ENCODE measurements at regions not wholly inside any gene's neighbourhood (a gene's known extent, or its start where the extent isn't known, plus 50 kb on each side); places are given as distances from the start of the nearest gene placed in this dataset.
"Not testable (repeated sequence)": the region's sequence is repeated elsewhere in the genome, so short reads cannot be mapped to it uniquely, and the experiment has no call there.

DNA sequence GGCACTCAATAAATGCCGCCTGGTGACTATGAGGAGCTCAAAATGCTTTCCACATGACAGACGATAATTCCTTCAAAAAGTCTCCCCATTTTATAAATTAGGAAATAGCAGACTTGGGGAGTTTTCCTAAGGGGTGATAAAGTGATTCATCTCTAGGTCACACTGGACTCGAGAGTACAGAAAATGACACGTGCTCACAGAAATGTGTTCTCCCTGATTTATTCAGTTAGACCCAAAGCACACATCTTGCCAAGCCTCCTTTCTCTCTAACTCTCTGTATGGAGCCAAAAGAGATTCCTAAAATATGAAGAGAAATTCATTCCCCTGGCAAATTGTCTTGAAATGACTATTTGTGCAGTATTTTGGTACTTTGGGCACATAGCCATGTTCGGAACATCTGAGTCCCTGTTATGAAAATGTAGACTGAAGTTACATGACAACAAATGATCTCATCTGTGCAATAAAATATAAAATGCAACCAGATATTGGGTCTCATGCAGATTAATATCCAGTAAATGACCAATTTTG, 381.1 kb downstream of the TFAP2B start:
- H3K79me2 ChIP-seq (replicated peaks; ENCODE audit: insufficient read depth, low read length) = no peaks in the 10 kb centered on the region
- no peaks in the 10 kb centered on the region for H3K9me2 ChIP-seq (ENCODE audit: insufficient read depth, low read length)
- no peak overlapping the region for H3K4me2 ChIP-seq (ENCODE audit: low read length)
- no peaks in the 10 kb centered on the region for H3F3A ChIP-seq (ENCODE audit: insufficient read depth, low read length, poor library complexity, severe bottlenecking)
- no peak overlapping the region for H3K4me3 ChIP-seq (ENCODE audit: low read length)
- no peak overlapping the region for H3K9ac ChIP-seq (ENCODE audit: low read length)
- no peaks in the 10 kb centered on the region for H4K20me1 ChIP-seq (ENCODE audit: insufficient read depth)
- TF ChIP-seq, protein P1, sequence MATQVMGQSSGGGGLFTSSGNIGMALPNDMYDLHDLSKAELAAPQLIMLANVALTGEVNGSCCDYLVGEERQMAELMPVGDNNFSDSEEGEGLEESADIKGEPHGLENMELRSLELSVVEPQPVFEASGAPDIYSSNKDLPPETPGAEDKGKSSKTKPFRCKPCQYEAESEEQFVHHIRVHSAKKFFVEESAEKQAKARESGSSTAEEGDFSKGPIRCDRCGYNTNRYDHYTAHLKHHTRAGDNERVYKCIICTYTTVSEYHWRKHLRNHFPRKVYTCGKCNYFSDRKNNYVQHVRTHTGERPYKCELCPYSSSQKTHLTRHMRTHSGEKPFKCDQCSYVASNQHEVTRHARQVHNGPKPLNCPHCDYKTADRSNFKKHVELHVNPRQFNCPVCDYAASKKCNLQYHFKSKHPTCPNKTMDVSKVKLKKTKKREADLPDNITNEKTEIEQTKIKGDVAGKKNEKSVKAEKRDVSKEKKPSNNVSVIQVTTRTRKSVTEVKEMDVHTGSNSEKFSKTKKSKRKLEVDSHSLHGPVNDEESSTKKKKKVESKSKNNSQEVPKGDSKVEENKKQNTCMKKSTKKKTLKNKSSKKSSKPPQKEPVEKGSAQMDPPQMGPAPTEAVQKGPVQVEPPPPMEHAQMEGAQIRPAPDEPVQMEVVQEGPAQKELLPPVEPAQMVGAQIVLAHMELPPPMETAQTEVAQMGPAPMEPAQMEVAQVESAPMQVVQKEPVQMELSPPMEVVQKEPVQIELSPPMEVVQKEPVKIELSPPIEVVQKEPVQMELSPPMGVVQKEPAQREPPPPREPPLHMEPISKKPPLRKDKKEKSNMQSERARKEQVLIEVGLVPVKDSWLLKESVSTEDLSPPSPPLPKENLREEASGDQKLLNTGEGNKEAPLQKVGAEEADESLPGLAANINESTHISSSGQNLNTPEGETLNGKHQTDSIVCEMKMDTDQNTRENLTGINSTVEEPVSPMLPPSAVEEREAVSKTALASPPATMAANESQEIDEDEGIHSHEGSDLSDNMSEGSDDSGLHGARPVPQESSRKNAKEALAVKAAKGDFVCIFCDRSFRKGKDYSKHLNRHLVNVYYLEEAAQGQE (IDR thresholded peaks at IDR 0.05; ENCODE audit: borderline replicate concordance) = no peak
- TF ChIP-seq RAD21 (conservative IDR thresholded peaks at IDR 0.05) = no peak
- TF ChIP-seq EP300 (conservative IDR thresholded peaks at IDR 0.05; ENCODE audit: poor library complexity, severe bottlenecking) = no peak
- TF ChIP-seq EZH2 (IDR thresholded peaks at IDR 0.05; ENCODE audit: borderline replicate concordance, insufficient read depth, low read length, poor library complexity, severe bottlenecking) = no peak
- TF ChIP-seq TAF1 (IDR thresholded peaks at IDR 0.05; ENCODE audit: low read depth) = no peak
- TF ChIP-seq POLR2AphosphoS5 (IDR thresholded peaks at IDR 0.05) = no peak
- TF ChIP-seq SMC3 (conservative IDR thresholded peaks at IDR 0.05; ENCODE audit: poor library complexity) = no peak
- TF ChIP-seq MXI1 (conservative IDR thresholded peaks at IDR 0.05; ENCODE audit: poor library complexity, severe bottlenecking) = no peak
- TF ChIP-seq, protein P2, sequence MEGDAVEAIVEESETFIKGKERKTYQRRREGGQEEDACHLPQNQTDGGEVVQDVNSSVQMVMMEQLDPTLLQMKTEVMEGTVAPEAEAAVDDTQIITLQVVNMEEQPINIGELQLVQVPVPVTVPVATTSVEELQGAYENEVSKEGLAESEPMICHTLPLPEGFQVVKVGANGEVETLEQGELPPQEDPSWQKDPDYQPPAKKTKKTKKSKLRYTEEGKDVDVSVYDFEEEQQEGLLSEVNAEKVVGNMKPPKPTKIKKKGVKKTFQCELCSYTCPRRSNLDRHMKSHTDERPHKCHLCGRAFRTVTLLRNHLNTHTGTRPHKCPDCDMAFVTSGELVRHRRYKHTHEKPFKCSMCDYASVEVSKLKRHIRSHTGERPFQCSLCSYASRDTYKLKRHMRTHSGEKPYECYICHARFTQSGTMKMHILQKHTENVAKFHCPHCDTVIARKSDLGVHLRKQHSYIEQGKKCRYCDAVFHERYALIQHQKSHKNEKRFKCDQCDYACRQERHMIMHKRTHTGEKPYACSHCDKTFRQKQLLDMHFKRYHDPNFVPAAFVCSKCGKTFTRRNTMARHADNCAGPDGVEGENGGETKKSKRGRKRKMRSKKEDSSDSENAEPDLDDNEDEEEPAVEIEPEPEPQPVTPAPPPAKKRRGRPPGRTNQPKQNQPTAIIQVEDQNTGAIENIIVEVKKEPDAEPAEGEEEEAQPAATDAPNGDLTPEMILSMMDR (IDR thresholded peaks at IDR 0.05; ENCODE audit: poor library complexity, severe bottlenecking) = no peak
- no peaks in the 10 kb centered on the region for H3K36me3 ChIP-seq (ENCODE audit: insufficient read depth, low read length)
- H3K27ac ChIP-seq (ENCODE audit: low read length) = no peak overlapping the region
- no peaks in the 10 kb centered on the region for H3K27me3 ChIP-seq (ENCODE audit: insufficient read depth, low read depth, low read length)
- H2AFZ ChIP-seq (ENCODE audit: low read depth, low read length) = no peak overlapping the region
- no peaks in the 10 kb centered on the region for H3K9me3 ChIP-seq (ENCODE audit: low read length)

DNA sequence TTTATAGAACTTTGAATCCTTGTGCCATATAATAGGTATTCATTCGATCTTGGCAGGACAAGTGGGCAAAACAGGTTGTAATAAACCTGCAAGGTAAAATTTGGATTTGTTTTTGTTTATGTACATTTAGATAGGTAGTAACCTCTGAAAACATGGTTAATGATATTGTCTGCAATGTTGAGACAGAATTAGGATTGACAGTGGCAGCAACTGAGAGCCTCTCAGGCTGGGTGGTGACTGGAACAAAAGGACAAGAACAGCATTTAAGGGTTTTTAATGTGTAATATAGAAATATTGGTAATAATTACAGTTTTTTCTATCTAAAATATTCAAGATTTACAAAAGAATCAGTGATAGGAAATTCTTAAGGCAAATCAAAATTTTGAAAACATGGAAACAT, 382.0 kb downstream of the TFAP2B start:
- Histone ChIP-seq H3F3A (ENCODE audit: insufficient read depth, low read length, poor library complexity, severe bottlenecking) (no peaks in the 10 kb centered on the region), H3K4me2 (ENCODE audit: low read length) (no peak overlapping the region), H3K27me3 (ENCODE audit: insufficient read depth, low read depth, low read length) (no peaks in the 10 kb centered on the region), H4K20me1 (ENCODE audit: insufficient read depth) (no peaks in the 10 kb centered on the region), H2AFZ (ENCODE audit: low read depth, low read length) (no peak overlapping the region), H3K9ac (ENCODE audit: low read length) (no peak overlapping the region), H3K9me2 (ENCODE audit: insufficient read depth, low read length) (no peaks in the 10 kb centered on the region), H3K4me3 (ENCODE audit: low read length) (no peak overlapping the region), H3K36me3 (ENCODE audit: insufficient read depth, low read length) (no peaks in the 10 kb centered on the region), H3K9me3 (ENCODE audit: low read length) (no peaks in the 10 kb centered on the region), H3K27ac (ENCODE audit: low read length) (no peak overlapping the region), H3K79me2 (replicated peaks; ENCODE audit: insufficient read depth, low read length) (no peaks in the 10 kb centered on the region)
- no peak for TF ChIP-seq RAD21 (conservative IDR thresholded peaks at IDR 0.05)
- TF ChIP-seq, protein P1 (IDR thresholded peaks at IDR 0.05; ENCODE audit: borderline replicate concordance) = no peak
- no peak for TF ChIP-seq SMC3 (conservative IDR thresholded peaks at IDR 0.05; ENCODE audit: poor library complexity)

DNA sequence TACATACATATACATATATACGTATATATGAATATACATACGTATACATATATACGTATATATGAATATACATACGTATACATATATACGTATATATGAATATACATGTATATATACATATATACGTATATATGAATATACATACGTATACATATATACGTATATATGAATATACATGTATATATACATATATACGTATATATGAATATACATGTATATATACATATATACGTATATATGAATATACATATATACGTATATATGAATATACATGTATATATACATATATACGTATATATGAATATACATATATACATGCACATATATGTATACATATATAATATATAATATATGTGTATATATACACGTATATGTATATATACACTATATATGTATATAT, 384.0 kb downstream of the TFAP2B start:
- not testable (repeated sequence) for H4K20me1 ChIP-seq (ENCODE audit: insufficient read depth); H3F3A ChIP-seq (ENCODE audit: insufficient read depth, low read length, poor library complexity, severe bottlenecking); H3K9ac ChIP-seq (ENCODE audit: low read length); H3K4me3 ChIP-seq (ENCODE audit: low read length); H3K79me2 ChIP-seq (replicated peaks; ENCODE audit: insufficient read depth, low read length); H3K36me3 ChIP-seq (ENCODE audit: insufficient read depth, low read length); H3K27ac ChIP-seq (ENCODE audit: low read length); H3K9me3 ChIP-seq (ENCODE audit: low read length); H3K4me2 ChIP-seq (ENCODE audit: low read length); H2AFZ ChIP-seq (ENCODE audit: low read depth, low read length); H3K27me3 ChIP-seq (ENCODE audit: insufficient read depth, low read depth, low read length); H3K9me2 ChIP-seq (ENCODE audit: insufficient read depth, low read length)

Data from neural cell (in vitro differentiated cells).